22Rv1 (cell line): ENCODE measurements at regions not wholly inside any gene's neighbourhood (a gene's known extent, or its start where the extent isn't known, plus 50 kb on each side); places are given as distances from the start of the nearest gene placed in this dataset.
A peak's percentile ranks its signal among the peaks of the same experiment; 100 is the strongest.

Source experiments
- H3K27ac ChIP-seq: fragments of 450-650 bp; 2 replicates; pipeline ENCODE4 v1.5.1; 2017
- CTCF ChIP-seq: fragments of 450-650 bp; IDR thresholded peaks from 2 replicates; pipeline ENCODE4 v1.5.1; 2017; ENCODE audit warnings: mild to moderate bottlenecking
- ZFX ChIP-seq: fragments of 450-650 bp; IDR thresholded peaks from 2 replicates; pipeline ENCODE4 v1.6.1; 2017; ENCODE audit warnings: antibody characterized with exemption, borderline replicate concordance

- TF ChIP-seq ZFX (no peak), CTCF (no peak)
- H3K27ac ChIP-seq: no peak overlapping the region
Observed at GRCh38 chr4:89439533-89439932, 131.9 kb upstream of the GPRIN3 start.

GRCh38 chr4:89438102-89438831, 130.7 kb upstream of the GPRIN3 start:
- TF ChIP-seq CTCF (peak; percentile 75), ZFX (no peak)
- no peak overlapping the region for H3K27ac ChIP-seq

- no peak overlapping the region; the same call in 1 of the 2 replicates for H3K27ac ChIP-seq
- TF ChIP-seq ZFX (no peak), CTCF (peak; percentile 86)
Observed at GRCh38 chr4:89434364-89434988, 126.9 kb upstream of the GPRIN3 start.

GRCh38 chr4:89427782-89428181, 120.2 kb upstream of the GPRIN3 start:
- TF ChIP-seq CTCF (no peak), ZFX (no peak)
- no peak overlapping the region for H3K27ac ChIP-seq

GRCh38 chr4:89425023-89425422, 117.4 kb upstream of the GPRIN3 start:
- H3K27ac ChIP-seq: no peak overlapping the region
- TF ChIP-seq CTCF (no peak), ZFX (no peak)

- no peak for TF ChIP-seq CTCF
- no peak for TF ChIP-seq ZFX
Observed at GRCh38 chr4:89422441-89422990, 114.9 kb upstream of the GPRIN3 start.

GRCh38 chr4:89420507-89420906, 112.9 kb upstream of the GPRIN3 start:
- TF ChIP-seq CTCF (no peak), ZFX (no peak)
- H3K27ac ChIP-seq: no peak overlapping the region

More at GRCh38 chr4:89422441-89422990, 114.9 kb upstream of the GPRIN3 start:
- no peak overlapping the region for H3K27ac ChIP-seq
